B cell (primary cell): ENCODE measurements at regions not wholly inside any gene's neighbourhood (a gene's known extent, or its start where the extent isn't known, plus 50 kb on each side); places are given as distances from the start of the nearest gene placed in this dataset.

Experiments
- CTCF ChIP-seq: fragments of 200-600 bp; IDR thresholded peaks from one replicate; pipeline ENCODE4 v1.8.0; 2022; ENCODE audit warnings: antibody characterized with exemption, mild to moderate bottlenecking
- EZH2 ChIP-seq: IDR thresholded peaks from 2 replicates; pipeline ENCODE4 v1.6.1; 2012; ENCODE audit warnings: borderline replicate concordance, low read depth, mild to moderate bottlenecking, moderate library complexity, low read length; ENCODE audit not compliant: insufficient read depth, poor library complexity, severe bottlenecking

GRCh38 chr16:64489449-64489848 is 632.4 kb downstream of the CDH11 start:
- no peak for TF ChIP-seq EZH2
- no peak for TF ChIP-seq CTCF
